ENCODE measurements at regions not wholly inside any gene's neighbourhood (a gene's known extent, or its start where the extent isn't known, plus 50 kb on each side); places are given as distances from the start of the nearest gene placed in this dataset.

DNA sequence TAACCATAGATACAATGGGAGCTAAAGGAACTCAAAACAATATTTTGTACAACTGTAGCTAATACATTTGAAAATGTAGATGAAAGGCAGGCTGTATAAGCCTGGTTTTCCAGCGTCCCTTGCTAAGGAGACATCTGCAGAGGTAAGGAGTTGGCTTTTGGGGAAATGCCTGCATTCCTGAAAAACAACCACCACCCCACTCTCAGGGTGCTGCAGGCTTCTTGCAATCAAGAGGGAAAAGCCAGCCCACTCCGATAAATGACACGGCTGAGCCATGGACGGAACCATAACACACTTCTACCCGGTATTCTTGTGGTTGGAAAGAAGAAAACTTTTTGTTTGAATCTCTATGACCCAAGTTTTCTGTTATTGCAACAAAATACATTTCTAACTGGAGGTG, 200.3 kb downstream of the TEX36 start:
- H3K4me3 ChIP-seq (ENCODE audit: low read depth, low read length): no peak overlapping the region
- H3K27me3 ChIP-seq (replicated peaks): no peaks in the 10 kb centered on the region
- H3K36me3 ChIP-seq (replicated peaks): no peaks in the 10 kb centered on the region
- TF ChIP-seq, protein P1, sequence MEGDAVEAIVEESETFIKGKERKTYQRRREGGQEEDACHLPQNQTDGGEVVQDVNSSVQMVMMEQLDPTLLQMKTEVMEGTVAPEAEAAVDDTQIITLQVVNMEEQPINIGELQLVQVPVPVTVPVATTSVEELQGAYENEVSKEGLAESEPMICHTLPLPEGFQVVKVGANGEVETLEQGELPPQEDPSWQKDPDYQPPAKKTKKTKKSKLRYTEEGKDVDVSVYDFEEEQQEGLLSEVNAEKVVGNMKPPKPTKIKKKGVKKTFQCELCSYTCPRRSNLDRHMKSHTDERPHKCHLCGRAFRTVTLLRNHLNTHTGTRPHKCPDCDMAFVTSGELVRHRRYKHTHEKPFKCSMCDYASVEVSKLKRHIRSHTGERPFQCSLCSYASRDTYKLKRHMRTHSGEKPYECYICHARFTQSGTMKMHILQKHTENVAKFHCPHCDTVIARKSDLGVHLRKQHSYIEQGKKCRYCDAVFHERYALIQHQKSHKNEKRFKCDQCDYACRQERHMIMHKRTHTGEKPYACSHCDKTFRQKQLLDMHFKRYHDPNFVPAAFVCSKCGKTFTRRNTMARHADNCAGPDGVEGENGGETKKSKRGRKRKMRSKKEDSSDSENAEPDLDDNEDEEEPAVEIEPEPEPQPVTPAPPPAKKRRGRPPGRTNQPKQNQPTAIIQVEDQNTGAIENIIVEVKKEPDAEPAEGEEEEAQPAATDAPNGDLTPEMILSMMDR (IDR thresholded peaks at IDR 0.05; ENCODE audit: low read depth, low read length, missing control alignments): no peak
- no peak for DNase-seq
- in situ Hi-C loops (cut with HindIII; ENCODE audit: low pct_ligation_motif_present, low sequenced_read_pairs): no loop called here
- no peak overlapping the region for H3K27ac ChIP-seq

DNA sequence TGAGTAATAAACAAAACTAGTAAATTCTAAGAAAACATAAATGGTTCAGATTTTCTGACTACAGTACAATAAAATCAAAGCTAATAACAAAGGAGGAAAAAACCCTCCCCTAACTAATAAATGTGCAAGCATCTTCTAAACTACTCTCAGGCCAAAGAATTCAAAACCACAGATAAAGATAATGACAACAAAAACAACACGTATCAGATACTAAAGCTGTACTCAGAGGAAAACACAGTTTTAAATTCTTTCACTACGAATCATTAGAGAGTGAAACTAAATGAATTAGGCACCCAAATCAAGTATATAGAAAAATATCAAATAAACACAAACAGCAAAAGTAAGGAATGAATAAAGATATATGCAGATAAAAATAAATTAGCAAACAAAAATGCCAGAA, 200.9 kb downstream of the TEX36 start:
- TF ChIP-seq, protein P1 (IDR thresholded peaks at IDR 0.05; ENCODE audit: low read depth, low read length, missing control alignments): no peak
- no peak for DNase-seq
- no peaks in the 10 kb centered on the region for H3K36me3 ChIP-seq (replicated peaks)
- in situ Hi-C loops (cut with HindIII; ENCODE audit: low pct_ligation_motif_present, low sequenced_read_pairs): no loop called here
- H3K27me3 ChIP-seq (replicated peaks): no peaks in the 10 kb centered on the region
- H3K27ac ChIP-seq: no peak overlapping the region
- no peak overlapping the region for H3K4me3 ChIP-seq (ENCODE audit: low read depth, low read length)

DNA sequence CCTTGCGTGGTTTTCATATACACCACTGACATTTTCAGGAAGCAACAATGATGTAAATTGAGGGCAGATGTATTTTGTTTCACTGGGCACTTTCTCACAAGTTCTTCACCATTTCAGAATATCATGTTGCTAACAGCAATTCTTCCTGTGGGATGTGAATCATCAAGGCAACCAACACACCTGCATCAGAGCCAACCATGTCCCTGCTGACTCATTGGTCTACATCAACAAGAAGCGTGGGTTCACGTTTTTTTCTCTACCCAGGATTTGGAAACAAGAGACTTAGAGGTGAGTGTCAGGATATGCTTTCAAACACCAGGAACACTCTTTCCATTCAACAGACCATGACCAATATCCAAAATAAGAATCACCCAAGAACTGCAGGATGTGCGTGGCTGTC, 203.9 kb downstream of the TEX36 start:
- no peaks in the 10 kb centered on the region for H3K27me3 ChIP-seq (replicated peaks)
- no peak overlapping the region for H3K4me3 ChIP-seq (ENCODE audit: low read depth, low read length)
- in situ Hi-C loops (cut with HindIII; ENCODE audit: low pct_ligation_motif_present, low sequenced_read_pairs): no loop called here
- H3K27ac ChIP-seq: no peak overlapping the region
- TF ChIP-seq, protein P1 (IDR thresholded peaks at IDR 0.05; ENCODE audit: low read depth, low read length, missing control alignments): no peak
- no peaks in the 10 kb centered on the region for H3K36me3 ChIP-seq (replicated peaks)
- peak; percentile 9 for DNase-seq

DNA sequence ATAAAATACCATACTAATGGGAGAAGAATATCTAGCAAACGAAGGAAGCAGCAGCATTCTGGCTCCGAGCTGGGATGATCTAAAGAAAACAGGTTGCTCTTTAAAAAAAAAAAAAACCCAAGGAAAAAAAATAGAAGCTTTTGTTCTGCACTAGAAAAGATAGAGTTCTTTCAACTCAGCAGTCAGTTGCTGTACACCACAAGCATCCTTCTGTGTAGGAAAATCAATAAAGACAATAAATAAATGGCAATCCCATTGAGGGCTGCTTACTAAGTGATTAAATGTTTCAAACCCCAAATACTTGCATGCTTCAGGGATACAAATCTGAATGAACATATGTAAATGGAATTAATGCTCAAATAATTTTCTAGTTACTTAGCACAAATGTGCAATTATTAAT, 207.1 kb downstream of the TEX36 start:
- TF ChIP-seq, protein P1 (IDR thresholded peaks at IDR 0.05; ENCODE audit: low read depth, low read length, missing control alignments): no peak
- Histone ChIP-seq H3K27me3 (replicated peaks) (no peaks in the 10 kb centered on the region), H3K27ac (no peak overlapping the region), H3K4me3 (ENCODE audit: low read depth, low read length) (no peak overlapping the region), H3K36me3 (replicated peaks) (no peaks in the 10 kb centered on the region)
- no peak for DNase-seq
- in situ Hi-C loops (cut with HindIII; ENCODE audit: low pct_ligation_motif_present, low sequenced_read_pairs): no loop called here

DNA sequence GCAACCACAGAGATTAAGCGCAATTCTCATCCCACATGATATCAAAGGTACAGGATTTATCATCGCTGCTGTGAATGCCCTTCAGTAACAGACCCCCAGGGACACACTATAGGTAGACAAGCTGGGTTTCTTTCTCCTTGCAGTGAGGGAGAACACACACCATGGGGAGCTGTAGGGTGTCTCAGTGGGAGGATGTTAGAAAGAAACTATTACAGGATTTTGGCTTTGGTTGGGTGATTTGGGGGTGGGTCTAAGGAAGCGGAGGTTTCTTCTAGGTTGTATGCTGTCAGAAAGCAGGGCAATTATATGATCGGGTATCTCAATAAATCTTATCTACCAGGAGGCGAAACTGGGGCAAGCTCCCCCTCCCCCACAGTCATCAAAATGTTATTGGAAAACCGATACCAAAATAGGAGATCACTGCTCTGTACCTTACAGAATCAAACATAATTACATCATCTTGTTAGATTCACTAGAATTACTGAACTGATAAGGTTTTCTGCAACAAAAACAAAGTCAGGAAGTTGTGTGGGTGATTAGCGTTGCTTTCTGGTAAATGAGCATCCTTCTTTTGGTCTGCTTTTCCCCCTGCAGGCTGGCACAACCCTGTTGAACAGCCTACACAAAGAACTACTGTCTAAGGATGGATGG, 209.7 kb downstream of the TEX36 start:
- no peaks in the 10 kb centered on the region for H3K27me3 ChIP-seq (replicated peaks)
- in situ Hi-C loops (cut with HindIII; ENCODE audit: low pct_ligation_motif_present, low sequenced_read_pairs): no loop called here
- H3K36me3 ChIP-seq (replicated peaks): no peaks in the 10 kb centered on the region
- no peak for DNase-seq
- TF ChIP-seq, protein P1 (IDR thresholded peaks at IDR 0.05; ENCODE audit: low read depth, low read length, missing control alignments): no peak
- H3K4me3 ChIP-seq (ENCODE audit: low read depth, low read length): no peak overlapping the region
- H3K27ac ChIP-seq: no peak overlapping the region

DNA sequence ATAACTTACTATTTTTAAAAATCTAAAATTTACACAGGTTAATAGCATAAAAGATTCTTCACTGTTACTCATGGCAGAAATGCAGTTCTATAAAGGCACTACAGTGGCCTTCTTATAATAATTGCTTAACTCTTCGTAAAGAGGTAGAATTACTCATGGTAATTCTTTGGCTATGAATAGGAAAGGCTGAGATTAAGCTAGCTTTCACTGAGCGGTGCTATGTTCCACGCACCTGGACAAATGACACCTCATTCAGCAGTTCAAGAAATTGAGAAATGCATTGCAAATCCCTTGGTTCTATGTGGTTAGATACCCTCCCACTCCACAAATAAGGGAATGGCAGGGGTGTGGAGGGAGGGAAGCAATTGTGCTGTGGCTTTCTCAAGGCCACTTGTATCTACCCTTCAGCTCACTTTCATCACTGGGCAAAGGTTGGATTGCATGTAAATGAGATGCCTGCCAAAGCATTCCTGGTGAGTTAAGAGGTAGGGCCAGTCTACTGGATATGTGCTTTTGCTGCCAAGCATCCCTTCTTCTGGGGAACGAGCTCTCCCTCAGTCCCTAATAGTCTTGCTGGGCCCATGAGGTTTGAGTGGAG, 210.9 kb downstream of the TEX36 start:
- Histone ChIP-seq H3K36me3 (replicated peaks) (no peaks in the 10 kb centered on the region), H3K27me3 (replicated peaks) (no peaks in the 10 kb centered on the region), H3K4me3 (ENCODE audit: low read depth, low read length) (no peak overlapping the region), H3K27ac (no peak overlapping the region)
- in situ Hi-C loops (cut with HindIII; ENCODE audit: low pct_ligation_motif_present, low sequenced_read_pairs): no loop called here
- DNase-seq: no peak
- TF ChIP-seq, protein P1 (IDR thresholded peaks at IDR 0.05; ENCODE audit: low read depth, low read length, missing control alignments): no peak
